ENCODE measurements at regions not wholly inside any gene's neighbourhood (a gene's known extent, or its start where the extent isn't known, plus 50 kb on each side); places are given as distances from the start of the nearest gene placed in this dataset.

GRCh38 chr6:156538875-156539660 lies 238.1 kb upstream of the ARID1B start:
- H3K4me3 ChIP-seq (ENCODE audit: low read depth, low read length) = no peak overlapping the region
- DNase-seq (ENCODE audit: low read depth) = no peak
- TF ChIP-seq POLR2A (IDR thresholded peaks at IDR 0.05; ENCODE audit: extremely low read depth, insufficient read length) (no peak), CTCF (IDR thresholded peaks at IDR 0.05; ENCODE audit: low read depth, low read length) (no peak), MYC (IDR thresholded peaks at IDR 0.05; ENCODE audit: low read depth, low read length) (no peak)
- TF ChIP-seq, protein P1, sequence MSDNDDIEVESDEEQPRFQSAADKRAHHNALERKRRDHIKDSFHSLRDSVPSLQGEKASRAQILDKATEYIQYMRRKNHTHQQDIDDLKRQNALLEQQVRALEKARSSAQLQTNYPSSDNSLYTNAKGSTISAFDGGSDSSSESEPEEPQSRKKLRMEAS (IDR thresholded peaks at IDR 0.05; ENCODE audit: low read depth, low read length) = no peak

GRCh38 chr6:156534594-156534993 lies 242.6 kb upstream of the ARID1B start:
- H3K4me3 ChIP-seq (ENCODE audit: low read depth, low read length) = no peak overlapping the region
- no peak for TF ChIP-seq MYC (IDR thresholded peaks at IDR 0.05; ENCODE audit: low read depth, low read length)
- TF ChIP-seq, protein P1 (IDR thresholded peaks at IDR 0.05; ENCODE audit: low read depth, low read length) = no peak
- TF ChIP-seq POLR2A (IDR thresholded peaks at IDR 0.05; ENCODE audit: extremely low read depth, insufficient read length) = no peak
- no peak for TF ChIP-seq CTCF (IDR thresholded peaks at IDR 0.05; ENCODE audit: low read depth, low read length)
- peak; percentile 12 for DNase-seq (ENCODE audit: low read depth)

DNA sequence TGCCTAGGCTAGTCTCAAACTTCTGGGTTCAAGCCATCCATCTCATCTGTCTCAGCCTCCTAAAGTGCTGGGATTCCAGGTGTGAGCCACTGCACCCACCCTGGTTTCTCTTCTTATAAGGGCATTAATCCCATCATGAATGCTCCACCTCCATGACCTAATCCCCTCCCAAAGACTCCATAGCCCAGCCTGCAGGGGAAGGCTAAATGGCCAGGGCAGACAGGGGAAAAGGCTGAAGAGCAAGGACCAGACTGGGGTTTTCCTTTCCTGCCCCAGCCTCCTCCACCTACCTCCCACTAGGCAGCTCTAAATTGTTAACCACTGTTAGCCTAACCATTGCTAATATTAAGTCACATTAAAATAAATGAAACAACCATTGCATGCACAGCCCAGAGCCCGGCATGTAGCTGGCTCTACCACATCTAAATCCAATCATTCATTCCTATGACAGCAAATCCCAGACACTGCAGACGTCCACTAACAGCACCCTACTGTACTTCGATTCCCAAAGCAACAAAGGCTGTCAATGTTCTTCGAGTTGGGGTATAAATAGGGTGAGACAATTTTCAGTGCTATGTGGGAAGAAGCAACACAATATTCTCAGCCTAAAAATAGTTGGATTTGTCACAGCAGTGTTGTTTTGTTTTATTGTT lies 243.2 kb upstream of the ARID1B start:
- H3K4me3 ChIP-seq (ENCODE audit: low read depth, low read length) = no peak overlapping the region
- DNase-seq (ENCODE audit: low read depth) = no peak
- no peak for TF ChIP-seq CTCF (IDR thresholded peaks at IDR 0.05; ENCODE audit: low read depth, low read length)
- no peak for TF ChIP-seq POLR2A (IDR thresholded peaks at IDR 0.05; ENCODE audit: extremely low read depth, insufficient read length)
- no peak for TF ChIP-seq MYC (IDR thresholded peaks at IDR 0.05; ENCODE audit: low read depth, low read length)
- TF ChIP-seq, protein P1 (IDR thresholded peaks at IDR 0.05; ENCODE audit: low read depth, low read length) = no peak

DNA sequence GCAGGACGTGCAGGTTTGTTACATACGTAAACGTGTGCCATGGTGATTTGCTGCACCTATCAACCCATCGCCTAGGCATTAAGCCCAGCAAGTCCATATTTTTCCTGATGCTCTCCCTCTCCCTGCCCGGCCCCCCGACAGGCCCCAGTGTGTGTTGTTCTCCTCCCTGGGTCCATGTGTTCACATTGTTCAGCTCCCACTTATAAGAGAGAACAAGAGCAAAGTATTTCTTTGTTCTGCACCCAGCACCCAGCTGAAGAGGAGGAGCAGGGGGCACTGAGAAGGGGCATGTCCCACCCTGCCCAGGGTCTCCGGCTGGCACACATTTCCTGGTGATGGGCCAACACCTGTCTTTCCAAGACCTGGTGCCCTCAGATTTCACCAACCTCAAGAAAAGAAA lies 251.1 kb upstream of the ARID1B start:
- no peak overlapping the region for H3K4me3 ChIP-seq (ENCODE audit: low read depth, low read length)
- DNase-seq (ENCODE audit: low read depth) = no peak
- TF ChIP-seq MYC (IDR thresholded peaks at IDR 0.05; ENCODE audit: low read depth, low read length) (no peak), CTCF (IDR thresholded peaks at IDR 0.05; ENCODE audit: low read depth, low read length) (no peak), POLR2A (IDR thresholded peaks at IDR 0.05; ENCODE audit: extremely low read depth, insufficient read length) (no peak)
- TF ChIP-seq, protein P1 (IDR thresholded peaks at IDR 0.05; ENCODE audit: low read depth, low read length) = no peak

- no peak for DNase-seq (ENCODE audit: low read depth)
- H3K4me3 ChIP-seq (ENCODE audit: low read depth, low read length) = no peak overlapping the region
- no peak for TF ChIP-seq CTCF (IDR thresholded peaks at IDR 0.05; ENCODE audit: low read depth, low read length)
- no peak for TF ChIP-seq MYC (IDR thresholded peaks at IDR 0.05; ENCODE audit: low read depth, low read length)
- no peak for TF ChIP-seq POLR2A (IDR thresholded peaks at IDR 0.05; ENCODE audit: extremely low read depth, insufficient read length)
- TF ChIP-seq, protein P1 (IDR thresholded peaks at IDR 0.05; ENCODE audit: low read depth, low read length) = no peak
These were observed 251.6 kb upstream of the ARID1B start for GRCh38 chr6:156525541-156525940.
